Aorta (tissue), 5 donors: ENCODE measurements at regions not wholly inside any gene's neighbourhood (a gene's known extent, or its start where the extent isn't known, plus 50 kb on each side); places are given as distances from the start of the nearest gene placed in this dataset.

Source experiments
- ATAC-seq: fragments of 200-7000 bp; cut with Tn5 transposase; one replicate; pipeline ENCODE4 v1.9.1; 2022; ENCODE audit warnings: moderate library complexity; ENCODE audit not compliant: low FRiP score
- DNase-seq, 2 donors: peaks; one replicate each; pipeline ENCODE4 v3.0.0-alpha.2; 2020
- H3K27ac ChIP-seq, 2 donors: one replicate each; pipeline ENCODE4 v1.5.1; 2013; ENCODE audit warnings: low read length in 2 of 2, mild to moderate bottlenecking in 2 of 2, moderate library complexity in 2 of 2, control low read depth in 1 of 2, inconsistent platforms in 1 of 2, low read depth in 1 of 2
- H3K27me3 ChIP-seq, 2 donors: one replicate each; pipeline ENCODE4 v1.6.1; 2013; ENCODE audit warnings: control low read depth in 1 of 2, low read length in 1 of 2, mild to moderate bottlenecking in 1 of 2, moderate library complexity in 1 of 2; ENCODE audit not compliant: insufficient read depth in 2 of 2, control insufficient read depth in 1 of 2
- H3K36me3 ChIP-seq, 2 donors: one replicate each; pipeline ENCODE4 v1.6.1; 2013; ENCODE audit warnings: control low read depth in 1 of 2, low read length in 1 of 2, mild to moderate bottlenecking in 1 of 2; ENCODE audit not compliant: insufficient read depth in 2 of 2, control insufficient read depth in 1 of 2
- H3K4me1 ChIP-seq, 2 donors: one replicate each; pipeline ENCODE4 v1.6.1; 2013; ENCODE audit warnings: low read length in 2 of 2, control low read depth in 1 of 2, mild to moderate bottlenecking in 1 of 2, moderate library complexity in 1 of 2; ENCODE audit not compliant: insufficient read depth in 2 of 2, control insufficient read depth in 1 of 2
- H3K4me3 ChIP-seq, 2 donors: one replicate each; pipeline ENCODE4 v1.5.1; 2013; ENCODE audit warnings: low read length in 2 of 2, control low read depth in 1 of 2, mild to moderate bottlenecking in 1 of 2
- H3K9me3 ChIP-seq: one replicate; pipeline ENCODE4 v1.6.1; 2013; ENCODE audit warnings: mild to moderate bottlenecking, low read length; ENCODE audit not compliant: control insufficient read depth
- WGBS, 2 donors: extraction: QIAGEN DNeasy Blood & Tissue Kit; methylation state at CpG; one replicate each; pipeline ENCODE4 v1.1.7; 2013; 5-methylcytosine and 5-hydroxymethylcytosine counted together
- intact Hi-C, 2 donors: fragments of 100-400 bp; cut with DNase I; formaldehyde crosslinking; loops; one replicate each; pipeline versions ENCODE4 v1.14.2 to v1.15.0; 2022
- donor health status: healthy with polysubstance abuse.
- donor health status: Bipolar disorder and iron deficiency.
- donor health status: DM: no; HTN: no; CAD: no.
- donor health status: DM: no; HTN: no; CAD: no.
- donor health status: DM: yes; HTN: yes; CAD: no.

- Histone ChIP-seq H3K4me3 (no peak overlapping the region), H3K27ac (no peak overlapping the region), H3K36me3 (no peaks in the 10 kb centered on the region), H3K9me3 (no peaks in the 10 kb centered on the region), H3K27me3 (no peaks in the 10 kb centered on the region), H3K4me1 (peaks cover 0 to 2% of the 10 kb centered on the region in 2 donors)
- WGBS, 2 donors, result 56 to 59% methylated on average over 1 of the region's 1 CpG
- DNase-seq (no peak), ATAC-seq (no peak)
- intact Hi-C loops, result no loop called here
Observed at GRCh38 chr2:125560855-125561254, 1095.1 kb upstream of the GYPC start.

- 61 to 64% methylated on average over 3 of the region's 3 CpGs for WGBS, 2 donors
- intact Hi-C loops, result no loop called here
- no peak overlapping the region for H3K27ac ChIP-seq
Observed at GRCh38 chr2:125561302-125561701, 1094.7 kb upstream of the GYPC start.

GRCh38 chr2:125562924-125563323, 1093.0 kb upstream of the GYPC start:
- intact Hi-C loops, result no loop called here
- no peak for ATAC-seq

More at GRCh38 chr2:125561302-125561701, 1094.7 kb upstream of the GYPC start:
- Histone ChIP-seq H3K4me3 (no peak overlapping the region), H3K9me3 (no peaks in the 10 kb centered on the region), H3K36me3 (no peaks in the 10 kb centered on the region), H3K4me1 (peaks cover 0 to 2% of the 10 kb centered on the region in 2 donors), H3K27me3 (no peaks in the 10 kb centered on the region)
- ATAC-seq (no peak), DNase-seq (no peak)

GRCh38 chr2:125564471-125564870, 1091.5 kb upstream of the GYPC start:
- Histone ChIP-seq H3K36me3 (no peaks in the 10 kb centered on the region), H3K9me3 (no peaks in the 10 kb centered on the region), H3K4me1 (peaks cover 0 to 2% of the 10 kb centered on the region in 2 donors), H3K4me3 (no peak overlapping the region), H3K27me3 (no peaks in the 10 kb centered on the region), H3K27ac (no peak overlapping the region)
- DNase-seq (no peak), ATAC-seq (no peak)
- intact Hi-C loops, result no loop called here
- 37 to 39% methylated on average over 4 of the region's 4 CpGs for WGBS, 2 donors

More at GRCh38 chr2:125562924-125563323, 1093.0 kb upstream of the GYPC start:
- H3K27me3 ChIP-seq, result no peaks in the 10 kb centered on the region
- H3K4me1 ChIP-seq, result peaks cover 0 to 2% of the 10 kb centered on the region in 2 donors
- H3K27ac ChIP-seq, result no peak overlapping the region
- no peak overlapping the region for H3K4me3 ChIP-seq
- H3K36me3 ChIP-seq, result no peaks in the 10 kb centered on the region
- no peaks in the 10 kb centered on the region for H3K9me3 ChIP-seq
- DNase-seq, result no peak

GRCh38 chr2:125566422-125566821, 1089.5 kb upstream of the GYPC start:
- no peaks in the 10 kb centered on the region for H3K36me3 ChIP-seq
- 39 to 46% methylated on average over 3 of the region's 3 CpGs for WGBS, 2 donors
- no peak overlapping the region for H3K4me3 ChIP-seq
- no peaks in the 10 kb centered on the region for H3K27me3 ChIP-seq
- intact Hi-C loops, result no loop called here
- DNase-seq (no peak), ATAC-seq (no peak)
- H3K27ac ChIP-seq, result no peak overlapping the region
- H3K4me1 ChIP-seq, result peaks cover 0 to 2% of the 10 kb centered on the region in 2 donors
- H3K9me3 ChIP-seq, result no peaks in the 10 kb centered on the region

- no peaks in the 10 kb centered on the region for H3K27me3 ChIP-seq
- intact Hi-C loops, result no loop called here
- H3K4me1 ChIP-seq, result peaks cover 0 to 2% of the 10 kb centered on the region in 2 donors
- no peak overlapping the region for H3K27ac ChIP-seq
- no peaks in the 10 kb centered on the region for H3K9me3 ChIP-seq
- ATAC-seq (no peak), DNase-seq (no peak)
- no peak overlapping the region for H3K4me3 ChIP-seq
- H3K36me3 ChIP-seq, result no peaks in the 10 kb centered on the region
- WGBS, 2 donors, result 54 to 60% methylated on average over 3 of the region's 3 CpGs
Observed at GRCh38 chr2:125567100-125567499, 1088.9 kb upstream of the GYPC start.

- no peak for DNase-seq
- no peaks in the 10 kb centered on the region for H3K9me3 ChIP-seq
- 47 to 58% methylated on average over 2 of the region's 2 CpGs for WGBS, 2 donors
- no peaks in the 10 kb centered on the region for H3K36me3 ChIP-seq
- intact Hi-C loops, result no loop called here
- H3K27ac ChIP-seq, result no peak overlapping the region
- H3K4me1 ChIP-seq, result no peaks in the 10 kb centered on the region
- no peak for ATAC-seq
- no peaks in the 10 kb centered on the region for H3K27me3 ChIP-seq
- no peak overlapping the region for H3K4me3 ChIP-seq
Observed at GRCh38 chr2:125572660-125573059, 1083.3 kb upstream of the GYPC start.

GRCh38 chr2:125573432-125573831, 1082.5 kb upstream of the GYPC start:
- WGBS, 2 donors, result 53 to 56% methylated on average over 2 of the region's 2 CpGs
- H3K9me3 ChIP-seq, result no peaks in the 10 kb centered on the region
- intact Hi-C loops, result no loop called here
- ATAC-seq (no peak), DNase-seq (no peak)
- no peak overlapping the region for H3K4me3 ChIP-seq
- no peak overlapping the region for H3K27ac ChIP-seq
- no peaks in the 10 kb centered on the region for H3K36me3 ChIP-seq
- no peaks in the 10 kb centered on the region for H3K4me1 ChIP-seq
- no peaks in the 10 kb centered on the region for H3K27me3 ChIP-seq

- H3K36me3 ChIP-seq, result no peaks in the 10 kb centered on the region
- ATAC-seq, result no peak
- no peak for DNase-seq
- 77 to 78% methylated on average over 3 of the region's 3 CpGs for WGBS, 2 donors
- H3K27me3 ChIP-seq, result no peaks in the 10 kb centered on the region
- intact Hi-C loops, result no loop called here
- no peak overlapping the region for H3K4me3 ChIP-seq
- H3K9me3 ChIP-seq, result no peaks in the 10 kb centered on the region
- H3K27ac ChIP-seq, result no peak overlapping the region
- no peaks in the 10 kb centered on the region for H3K4me1 ChIP-seq
Observed at GRCh38 chr2:125576558-125576957, 1079.4 kb upstream of the GYPC start.
